ENCODE measurements at regions not wholly inside any gene's neighbourhood (a gene's known extent, or its start where the extent isn't known, plus 50 kb on each side); places are given as distances from the start of the nearest gene placed in this dataset.

GRCh38 chr6:141254336-141254735 lies 878.4 kb upstream of the GJE1 start:
- TF ChIP-seq EZH2 (IDR thresholded peaks at IDR 0.05; ENCODE audit: insufficient read depth, poor library complexity, severe bottlenecking) (no peak), EZH2phosphoT487 (IDR thresholded peaks at IDR 0.05; ENCODE audit: insufficient read depth, low read depth) (no peak)

Measured in GM23248 (cell line).